ENCODE measurements at regions not wholly inside any gene's neighbourhood (a gene's known extent, or its start where the extent isn't known, plus 50 kb on each side); places are given as distances from the start of the nearest gene placed in this dataset.

DNA sequence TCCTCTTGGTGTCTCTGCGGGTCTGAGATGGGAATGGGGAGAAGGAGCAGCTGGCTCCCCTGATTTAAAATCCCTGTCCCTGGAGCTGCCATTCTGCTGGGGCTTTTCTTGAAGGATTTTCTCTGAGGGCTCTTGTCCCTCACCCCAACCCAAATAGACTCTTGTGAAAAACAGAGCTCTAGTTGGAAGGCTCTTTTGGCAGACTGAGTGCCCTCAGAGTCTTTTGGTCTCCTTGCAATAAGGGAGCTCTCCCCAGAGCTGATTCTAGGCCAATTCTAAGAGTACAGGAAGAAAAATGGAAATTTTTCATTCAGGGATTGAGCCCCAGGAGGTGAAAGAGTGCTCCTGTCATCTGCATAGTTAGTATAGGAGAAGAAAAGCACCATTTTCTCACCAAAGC, 238.3 kb downstream of the COG6 start:
- TF ChIP-seq CTCF (conservative IDR thresholded peaks at IDR 0.05; ENCODE audit: low read length): no peak
- no peak for TF ChIP-seq EZH2phosphoT487 (IDR thresholded peaks at IDR 0.05; ENCODE audit: borderline replicate concordance, low read depth, low read length)
